AG04450 (cell line): ENCODE measurements at regions not wholly inside any gene's neighbourhood (a gene's known extent, or its start where the extent isn't known, plus 50 kb on each side); places are given as distances from the start of the nearest gene placed in this dataset.

ENCODE experiments used
- CTCF ChIA-PET: fragments of 300-600, 350-600 bp; formaldehyde crosslinking; extraction: SDS; loops from one replicate; lab custom pipeline; 2022; ENCODE audit warnings: antibody characterized with exemption, inconsistent platforms; lab: Charles Lee
- POLR2A ChIA-PET: fragments of 350-600 bp; formaldehyde crosslinking; extraction: SDS; loops from one replicate; lab custom pipeline; 2021; ENCODE audit warnings: antibody characterized with exemption, inconsistent platforms; lab: Yijun Ruan, JAX
- DNase-seq: peaks from one replicate; pipeline ENCODE4 v3.0.0-alpha.2; 2011; ENCODE audit warnings: low read depth, low spot score
- H3K27ac ChIP-seq: one replicate; pipeline ENCODE4 v1.5.1; 2012; ENCODE audit warnings: low read depth, low read length, control low read depth
- H3K27me3 ChIP-seq: one replicate; pipeline ENCODE4 v1.6.0; 2012; ENCODE audit warnings: low read length; ENCODE audit not compliant: control insufficient read depth, insufficient read depth
- H3K4me3 ChIP-seq: 2 replicates; pipeline ENCODE4 v1.5.1; 2011; ENCODE audit warnings: mild to moderate bottlenecking, low read depth, low read length, control low read depth
- H3K9me3 ChIP-seq: 2 replicates; pipeline ENCODE4 v1.5.1; 2012; ENCODE audit warnings: low read length; ENCODE audit not compliant: control insufficient read depth, insufficient read depth
- TF ChIP-seq, protein P1 (sequence below): IDR thresholded peaks from 2 replicates; pipeline ENCODE4 v1.5.1; 2011; ENCODE audit warnings: low read depth, low read length, control low read depth, inconsistent platforms

DNA sequence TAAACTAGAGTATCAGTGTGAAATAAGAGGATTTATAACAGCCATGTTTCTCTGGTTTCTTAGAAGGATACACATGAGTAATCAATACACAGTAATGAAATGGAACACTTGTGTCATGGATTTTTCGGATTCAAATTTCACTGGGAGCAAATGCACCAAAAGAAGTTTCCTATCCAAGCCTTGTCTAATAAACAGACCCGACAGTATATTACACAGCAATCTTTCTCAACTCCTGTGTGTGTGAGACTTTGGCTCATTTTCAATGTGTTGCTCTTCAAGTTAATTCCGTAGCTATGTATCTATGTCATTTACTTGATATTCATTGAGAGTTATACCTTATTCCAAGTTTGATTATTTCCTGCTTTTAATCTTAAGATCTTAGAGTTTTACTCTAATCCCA is 930.2 kb downstream of the MAT2B start:
- Histone ChIP-seq H3K4me3 (no peak overlapping the region), H3K27me3 (no peaks in the 10 kb centered on the region), H3K9me3 (no peaks in the 10 kb centered on the region), H3K27ac (no peak overlapping the region)
- DNase-seq: no peak
- TF ChIP-seq, protein P1, sequence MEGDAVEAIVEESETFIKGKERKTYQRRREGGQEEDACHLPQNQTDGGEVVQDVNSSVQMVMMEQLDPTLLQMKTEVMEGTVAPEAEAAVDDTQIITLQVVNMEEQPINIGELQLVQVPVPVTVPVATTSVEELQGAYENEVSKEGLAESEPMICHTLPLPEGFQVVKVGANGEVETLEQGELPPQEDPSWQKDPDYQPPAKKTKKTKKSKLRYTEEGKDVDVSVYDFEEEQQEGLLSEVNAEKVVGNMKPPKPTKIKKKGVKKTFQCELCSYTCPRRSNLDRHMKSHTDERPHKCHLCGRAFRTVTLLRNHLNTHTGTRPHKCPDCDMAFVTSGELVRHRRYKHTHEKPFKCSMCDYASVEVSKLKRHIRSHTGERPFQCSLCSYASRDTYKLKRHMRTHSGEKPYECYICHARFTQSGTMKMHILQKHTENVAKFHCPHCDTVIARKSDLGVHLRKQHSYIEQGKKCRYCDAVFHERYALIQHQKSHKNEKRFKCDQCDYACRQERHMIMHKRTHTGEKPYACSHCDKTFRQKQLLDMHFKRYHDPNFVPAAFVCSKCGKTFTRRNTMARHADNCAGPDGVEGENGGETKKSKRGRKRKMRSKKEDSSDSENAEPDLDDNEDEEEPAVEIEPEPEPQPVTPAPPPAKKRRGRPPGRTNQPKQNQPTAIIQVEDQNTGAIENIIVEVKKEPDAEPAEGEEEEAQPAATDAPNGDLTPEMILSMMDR: no peak
- POLR2A ChIA-PET: no interaction called here
- CTCF ChIA-PET: interaction anchor here (0.9 kb wide), 1 partner anchor 34 kb away, joined by 3 read pairs; no protein-coding TSS in a partner anchor

GRCh38 chr5:164439799-164440198 is 934.4 kb downstream of the MAT2B start:
- DNase-seq: no peak
- TF ChIP-seq, protein P1: no peak
- no peak overlapping the region for H3K4me3 ChIP-seq
- no peak overlapping the region for H3K27ac ChIP-seq
- no peaks in the 10 kb centered on the region for H3K27me3 ChIP-seq
- H3K9me3 ChIP-seq: no peaks in the 10 kb centered on the region; the same call in 1 of the 2 replicates
- POLR2A ChIA-PET: no interaction called here
- CTCF ChIA-PET: no interaction called here

- TF ChIP-seq, protein P1: no peak
- no peaks in the 10 kb centered on the region for H3K9me3 ChIP-seq
- DNase-seq: no peak
Observed at GRCh38 chr5:164449460-164449859, 944.0 kb downstream of the MAT2B start.

GRCh38 chr5:164466033-164466432 is 960.6 kb downstream of the MAT2B start:
- Histone ChIP-seq H3K4me3 (no peak overlapping the region), H3K27ac (no peak overlapping the region), H3K27me3 (no peaks in the 10 kb centered on the region), H3K9me3 (no peaks in the 10 kb centered on the region)
- TF ChIP-seq, protein P1: no peak
- no peak for DNase-seq
- CTCF ChIA-PET: no interaction called here
- POLR2A ChIA-PET: no interaction called here

More at GRCh38 chr5:164449460-164449859, 944.0 kb downstream of the MAT2B start:
- H3K27me3 ChIP-seq: no peaks in the 10 kb centered on the region
- H3K27ac ChIP-seq: no peak overlapping the region
- no peak overlapping the region for H3K4me3 ChIP-seq
- ChIA-PET POLR2A (no interaction called here), CTCF (no interaction called here)

- Histone ChIP-seq H3K4me3 (no peak overlapping the region), H3K27ac (no peak overlapping the region), H3K9me3 (no peaks in the 10 kb centered on the region), H3K27me3 (no peaks in the 10 kb centered on the region)
- TF ChIP-seq, protein P1: no peak
- DNase-seq: no peak
- ChIA-PET POLR2A (no interaction called here), CTCF (interaction anchor here (1.0 kb wide), 1 partner anchor 34 kb away, joined by 3 read pairs; no protein-coding TSS in a partner anchor)
Observed at GRCh38 chr5:164470312-164470711, 964.9 kb downstream of the MAT2B start.
